HEK293 (cell line): ENCODE measurements at regions not wholly inside any gene's neighbourhood (a gene's known extent, or its start where the extent isn't known, plus 50 kb on each side); places are given as distances from the start of the nearest gene placed in this dataset.

Source experiments
- CTCF ChIA-PET: fragments of 350-600 bp; formaldehyde crosslinking; extraction: SDS; loops from one replicate; lab custom pipeline; 2021; ENCODE audit warnings: antibody characterized with exemption; lab: Yijun Ruan, JAX
- POLR2A ChIA-PET: fragments of 300-600 bp; formaldehyde crosslinking; extraction: SDS; loops from one replicate; lab custom pipeline; 2020; ENCODE audit warnings: antibody characterized with exemption, inconsistent platforms; lab: Yijun Ruan, JAX
- H3K27ac ChIP-seq: fragments of 200-500 bp; sonication (Bioruptor generic); 2 replicates; pipeline ENCODE4 v1.5.1; 2014; ENCODE audit warnings: low read depth, low read length, control low read depth, inconsistent platforms; ENCODE audit errors: extremely low read depth
- H3K36me3 ChIP-seq, 2 experiments: fragments of 200-500 bp in 1 of 2; sonication (Bioruptor generic) in 1 of 2; 1 replicate in 1 of 2; 2 replicates in 1 of 2; pipeline ENCODE4 v1.5.1; 2014 to 2017; ENCODE audit warnings: inconsistent platforms in 2 of 2, low read length in 2 of 2; ENCODE audit not compliant: control insufficient read depth in 2 of 2, insufficient read depth in 1 of 2
- H3K4me1 ChIP-seq: fragments of 200-500 bp; sonication (Bioruptor generic); 2 replicates; pipeline ENCODE4 v1.5.1; 2014; ENCODE audit warnings: mild to moderate bottlenecking, low read length, inconsistent platforms; ENCODE audit not compliant: control insufficient read depth, insufficient read depth
- H3K4me3 ChIP-seq: 2 replicates; pipeline ENCODE4 v1.5.1; 2011; ENCODE audit warnings: low read depth, mild to moderate bottlenecking, control low read depth, low read length, moderate library complexity
- H3K9me3 ChIP-seq: fragments of 200-500 bp; sonication (Bioruptor generic); 2 replicates; pipeline ENCODE4 v1.5.1; 2014; ENCODE audit warnings: low read depth, low read length, inconsistent platforms; ENCODE audit not compliant: control insufficient read depth, insufficient read depth
- HOXC10 ChIP-seq: sonication (generic); formaldehyde crosslinking; IDR thresholded peaks from 2 replicates; pipeline ENCODE4 v1.8.1; 2023; ENCODE audit warnings: mild to moderate bottlenecking, missing genetic modification reagents
- PRDM1 ChIP-seq: fragments of 450-650 bp; formaldehyde crosslinking; IDR thresholded peaks from 2 replicates; pipeline ENCODE4; 2016; ENCODE audit warnings: missing biosample characterization, missing genetic modification characterization
- WT1 ChIP-seq: fragments of 450-650 bp; formaldehyde crosslinking; IDR thresholded peaks from 2 replicates; pipeline ENCODE4 v1.5.1; 2016; ENCODE audit warnings: missing biosample characterization, missing genetic modification characterization
- ZNF174 ChIP-seq: fragments of 450-650 bp; formaldehyde crosslinking; IDR thresholded peaks from 2 replicates; pipeline ENCODE4 v1.5.0; 2017; ENCODE audit warnings: missing biosample characterization, mild to moderate bottlenecking, missing genetic modification characterization
- ZNF221 ChIP-seq: fragments of 450-650 bp; formaldehyde crosslinking; IDR thresholded peaks from 2 replicates; pipeline ENCODE4 v1.5.1; 2017; ENCODE audit warnings: missing biosample characterization, missing genetic modification characterization, borderline replicate concordance
- ZNF223 ChIP-seq: fragments of 450-650 bp; formaldehyde crosslinking; IDR thresholded peaks from 2 replicates; pipeline ENCODE4 v1.5.1; 2016; ENCODE audit warnings: missing biosample characterization, missing genetic modification characterization
- ZNF248 ChIP-seq: fragments of 450-650 bp; formaldehyde crosslinking; IDR thresholded peaks from 2 replicates; pipeline ENCODE4 v1.5.1; 2017; ENCODE audit warnings: missing biosample characterization, missing genetic modification characterization
- ZNF341 ChIP-seq: fragments of 450-650 bp; formaldehyde crosslinking; IDR thresholded peaks from 2 replicates; pipeline ENCODE4; 2016; ENCODE audit warnings: low read depth, missing biosample characterization, missing genetic modification characterization
- ZNF366 ChIP-seq: fragments of 450-650 bp; formaldehyde crosslinking; conservative IDR thresholded peaks from 2 replicates; pipeline ENCODE4 v1.5.1; 2016; ENCODE audit warnings: missing biosample characterization, missing genetic modification characterization
- ZNF544 ChIP-seq: fragments of 450-650 bp; formaldehyde crosslinking; IDR thresholded peaks from 2 replicates; pipeline ENCODE4 v1.5.0; 2017; ENCODE audit warnings: missing biosample characterization, missing genetic modification characterization
- ZNF548 ChIP-seq: fragments of 450-650 bp; formaldehyde crosslinking; IDR thresholded peaks from 2 replicates; pipeline ENCODE4 v1.5.1; 2016; ENCODE audit warnings: missing biosample characterization, missing genetic modification characterization
- ZNF560 ChIP-seq: fragments of 450-650 bp; formaldehyde crosslinking; IDR thresholded peaks from 2 replicates; pipeline ENCODE4 v1.5.1; 2017; ENCODE audit warnings: missing biosample characterization, missing genetic modification characterization, borderline replicate concordance
- ZNF600 ChIP-seq: fragments of 450-650 bp; formaldehyde crosslinking; IDR thresholded peaks from 2 replicates; pipeline ENCODE4 v1.5.1; 2016; ENCODE audit warnings: missing biosample characterization, missing genetic modification characterization
- ZNF629 ChIP-seq: fragments of 450-650 bp; formaldehyde crosslinking; IDR thresholded peaks from 2 replicates; pipeline ENCODE4 v1.5.1; 2017; ENCODE audit warnings: missing biosample characterization, missing genetic modification characterization
- ZNF677 ChIP-seq: fragments of 450-650 bp; IDR thresholded peaks from 2 replicates; pipeline ENCODE4 v1.5.0; 2018; ENCODE audit warnings: missing biosample characterization, mild to moderate bottlenecking, missing genetic modification characterization, moderate library complexity
- ZNF837 ChIP-seq: fragments of 450-650 bp; formaldehyde crosslinking; IDR thresholded peaks from 2 replicates; pipeline ENCODE4 v1.5.1; 2016; ENCODE audit warnings: missing biosample characterization, missing genetic modification characterization
- TF ChIP-seq, protein P1 (sequence below): fragments of 450-650 bp; formaldehyde crosslinking; IDR thresholded peaks from 2 replicates; pipeline ENCODE4 v1.5.1; 2017; ENCODE audit warnings: missing biosample characterization, missing genetic modification characterization
- TF ChIP-seq, protein P2 (sequence below): fragments of 450-650 bp; formaldehyde crosslinking; IDR thresholded peaks from 2 replicates; pipeline ENCODE4 v1.5.1; 2016; ENCODE audit warnings: missing biosample characterization, missing genetic modification characterization
- TF ChIP-seq, protein P3 (sequence below): sonication (generic); formaldehyde crosslinking; IDR thresholded peaks from 2 replicates; pipeline ENCODE4 v1.8.1; 2022; ENCODE audit warnings: mild to moderate bottlenecking, moderate library complexity, missing genetic modification reagents
- TF ChIP-seq, protein P4 (sequence below): fragments of 450-650 bp; formaldehyde crosslinking; IDR thresholded peaks from 2 replicates; pipeline ENCODE4 v1.5.1; 2017; ENCODE audit warnings: missing biosample characterization, mild to moderate bottlenecking, missing genetic modification characterization, moderate library complexity
- TF ChIP-seq, protein P5 (sequence below): fragments of 450-650 bp; formaldehyde crosslinking; IDR thresholded peaks from 2 replicates; pipeline ENCODE4 v1.5.1; 2016; ENCODE audit warnings: missing biosample characterization, missing genetic modification characterization

DNA sequence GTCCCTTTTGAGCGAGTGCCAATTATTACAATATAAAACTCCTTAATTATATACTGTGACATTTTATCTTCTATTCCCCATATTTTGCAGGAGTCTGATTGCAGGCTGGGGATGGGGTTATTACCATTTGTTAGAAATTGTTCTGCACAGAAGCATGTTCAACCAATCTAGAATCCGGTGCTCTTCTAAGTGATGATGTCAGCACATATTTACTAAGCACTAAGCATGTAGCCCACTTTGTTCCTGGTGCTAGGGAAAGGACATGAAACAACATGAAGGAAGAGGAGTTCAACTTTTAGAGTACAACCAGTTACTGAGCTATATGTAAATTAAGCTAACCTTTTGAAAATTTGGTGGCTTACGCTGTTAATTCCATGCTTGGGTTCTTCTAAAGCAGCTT is 52.8 kb upstream of the IL1RAPL2 start:
- Histone ChIP-seq H3K4me3 (no peak overlapping the region), H3K36me3 (no peaks in the 10 kb centered on the region), H3K27ac (no peak overlapping the region), H3K4me1 (no peaks in the 10 kb centered on the region), H3K9me3 (no peaks in the 10 kb centered on the region)
- TF ChIP-seq ZNF548 = no peak
- no peak for TF ChIP-seq WT1
- TF ChIP-seq ZNF837 (tag by site-specific recombination) = no peak
- no peak for TF ChIP-seq ZNF248 (tag by site-specific recombination)
- TF ChIP-seq ZNF544 (tag by site-specific recombination) = no peak
- TF ChIP-seq ZNF223 (tag by site-specific recombination) = no peak
- TF ChIP-seq, protein P1, sequence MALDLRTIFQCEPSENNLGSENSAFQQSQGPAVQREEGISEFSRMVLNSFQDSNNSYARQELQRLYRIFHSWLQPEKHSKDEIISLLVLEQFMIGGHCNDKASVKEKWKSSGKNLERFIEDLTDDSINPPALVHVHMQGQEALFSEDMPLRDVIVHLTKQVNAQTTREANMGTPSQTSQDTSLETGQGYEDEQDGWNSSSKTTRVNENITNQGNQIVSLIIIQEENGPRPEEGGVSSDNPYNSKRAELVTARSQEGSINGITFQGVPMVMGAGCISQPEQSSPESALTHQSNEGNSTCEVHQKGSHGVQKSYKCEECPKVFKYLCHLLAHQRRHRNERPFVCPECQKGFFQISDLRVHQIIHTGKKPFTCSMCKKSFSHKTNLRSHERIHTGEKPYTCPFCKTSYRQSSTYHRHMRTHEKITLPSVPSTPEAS (tag by site-specific recombination) = no peak
- TF ChIP-seq, protein P2, sequence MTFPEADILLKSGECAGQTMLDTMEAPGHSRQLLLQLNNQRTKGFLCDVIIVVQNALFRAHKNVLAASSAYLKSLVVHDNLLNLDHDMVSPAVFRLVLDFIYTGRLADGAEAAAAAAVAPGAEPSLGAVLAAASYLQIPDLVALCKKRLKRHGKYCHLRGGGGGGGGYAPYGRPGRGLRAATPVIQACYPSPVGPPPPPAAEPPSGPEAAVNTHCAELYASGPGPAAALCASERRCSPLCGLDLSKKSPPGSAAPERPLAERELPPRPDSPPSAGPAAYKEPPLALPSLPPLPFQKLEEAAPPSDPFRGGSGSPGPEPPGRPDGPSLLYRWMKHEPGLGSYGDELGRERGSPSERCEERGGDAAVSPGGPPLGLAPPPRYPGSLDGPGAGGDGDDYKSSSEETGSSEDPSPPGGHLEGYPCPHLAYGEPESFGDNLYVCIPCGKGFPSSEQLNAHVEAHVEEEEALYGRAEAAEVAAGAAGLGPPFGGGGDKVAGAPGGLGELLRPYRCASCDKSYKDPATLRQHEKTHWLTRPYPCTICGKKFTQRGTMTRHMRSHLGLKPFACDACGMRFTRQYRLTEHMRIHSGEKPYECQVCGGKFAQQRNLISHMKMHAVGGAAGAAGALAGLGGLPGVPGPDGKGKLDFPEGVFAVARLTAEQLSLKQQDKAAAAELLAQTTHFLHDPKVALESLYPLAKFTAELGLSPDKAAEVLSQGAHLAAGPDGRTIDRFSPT (tag by site-specific recombination) = no peak
- TF ChIP-seq, protein P3, sequence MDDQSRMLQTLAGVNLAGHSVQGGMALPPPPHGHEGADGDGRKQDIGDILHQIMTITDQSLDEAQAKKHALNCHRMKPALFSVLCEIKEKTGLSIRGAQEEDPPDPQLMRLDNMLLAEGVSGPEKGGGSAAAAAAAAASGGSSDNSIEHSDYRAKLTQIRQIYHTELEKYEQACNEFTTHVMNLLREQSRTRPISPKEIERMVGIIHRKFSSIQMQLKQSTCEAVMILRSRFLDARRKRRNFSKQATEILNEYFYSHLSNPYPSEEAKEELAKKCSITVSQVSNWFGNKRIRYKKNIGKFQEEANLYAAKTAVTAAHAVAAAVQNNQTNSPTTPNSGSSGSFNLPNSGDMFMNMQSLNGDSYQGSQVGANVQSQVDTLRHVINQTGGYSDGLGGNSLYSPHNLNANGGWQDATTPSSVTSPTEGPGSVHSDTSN (CRISPR knock-in tag) = no peak
- no peak for TF ChIP-seq ZNF174 (tag by site-specific recombination)
- no peak for TF ChIP-seq PRDM1
- no peak for TF ChIP-seq ZNF560 (tag by site-specific recombination)
- TF ChIP-seq, protein P4, sequence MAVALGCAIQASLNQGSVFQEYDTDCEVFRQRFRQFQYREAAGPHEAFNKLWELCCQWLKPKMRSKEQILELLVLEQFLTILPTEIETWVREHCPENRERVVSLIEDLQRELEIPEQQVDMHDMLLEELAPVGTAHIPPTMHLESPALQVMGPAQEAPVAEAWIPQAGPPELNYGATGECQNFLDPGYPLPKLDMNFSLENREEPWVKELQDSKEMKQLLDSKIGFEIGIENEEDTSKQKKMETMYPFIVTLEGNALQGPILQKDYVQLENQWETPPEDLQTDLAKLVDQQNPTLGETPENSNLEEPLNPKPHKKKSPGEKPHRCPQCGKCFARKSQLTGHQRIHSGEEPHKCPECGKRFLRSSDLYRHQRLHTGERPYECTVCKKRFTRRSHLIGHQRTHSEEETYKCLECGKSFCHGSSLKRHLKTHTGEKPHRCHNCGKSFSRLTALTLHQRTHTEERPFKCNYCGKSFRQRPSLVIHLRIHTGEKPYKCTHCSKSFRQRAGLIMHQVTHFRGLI (tag by site-specific recombination) = no peak
- TF ChIP-seq ZNF600 (tag by site-specific recombination) = no peak
- CTCF ChIA-PET = no interaction called here
- POLR2A ChIA-PET = no interaction called here

DNA sequence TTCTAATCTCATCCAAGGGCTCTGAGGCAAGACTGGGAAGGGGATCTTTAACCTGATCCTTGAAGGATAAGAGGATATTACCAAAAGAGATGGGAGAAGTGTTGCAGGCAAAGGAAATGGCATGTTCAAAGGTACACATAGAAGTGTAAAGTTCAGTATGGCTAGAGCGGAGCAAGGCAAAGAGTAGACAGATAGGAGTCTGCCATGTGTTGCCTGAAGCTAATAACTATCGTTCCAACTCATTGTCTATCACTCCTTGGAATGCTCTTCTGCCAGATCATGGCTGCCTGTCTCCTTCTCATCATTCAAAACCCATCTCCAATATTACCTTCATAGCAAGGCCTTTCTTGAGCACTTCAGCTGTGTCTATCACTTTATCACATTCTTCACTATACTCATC is 55.2 kb upstream of the IL1RAPL2 start:
- TF ChIP-seq ZNF341 (tag by site-specific recombination) (no peak), HOXC10 (no peak), ZNF837 (tag by site-specific recombination) (no peak), ZNF221 (tag by site-specific recombination) (no peak), ZNF629 (tag by site-specific recombination) (no peak), ZNF366 (no peak), ZNF677 (tag by site-specific recombination) (no peak)
- TF ChIP-seq, protein P2 (tag by site-specific recombination) = no peak
- TF ChIP-seq, protein P5, sequence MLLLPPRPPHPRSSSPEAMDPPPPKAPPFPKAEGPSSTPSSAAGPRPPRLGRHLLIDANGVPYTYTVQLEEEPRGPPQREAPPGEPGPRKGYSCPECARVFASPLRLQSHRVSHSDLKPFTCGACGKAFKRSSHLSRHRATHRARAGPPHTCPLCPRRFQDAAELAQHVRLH (tag by site-specific recombination) = no peak
- TF ChIP-seq, all 188 proteins: peak for 0
- Histone ChIP-seq H3K4me3 (no peak overlapping the region), H3K27ac (no peak overlapping the region), H3K36me3 (no peaks in the 10 kb centered on the region), H3K4me1 (no peaks in the 10 kb centered on the region), H3K9me3 (no peaks in the 10 kb centered on the region)
- ChIA-PET POLR2A (no interaction called here), CTCF (interaction anchor here (0.7 kb wide), 1 partner anchor 23 kb away, joined by 3 read pairs; no protein-coding TSS in a partner anchor)
